ENCODE measurements at regions not wholly inside any gene's neighbourhood (a gene's known extent, or its start where the extent isn't known, plus 50 kb on each side); places are given as distances from the start of the nearest gene placed in this dataset.

DNA sequence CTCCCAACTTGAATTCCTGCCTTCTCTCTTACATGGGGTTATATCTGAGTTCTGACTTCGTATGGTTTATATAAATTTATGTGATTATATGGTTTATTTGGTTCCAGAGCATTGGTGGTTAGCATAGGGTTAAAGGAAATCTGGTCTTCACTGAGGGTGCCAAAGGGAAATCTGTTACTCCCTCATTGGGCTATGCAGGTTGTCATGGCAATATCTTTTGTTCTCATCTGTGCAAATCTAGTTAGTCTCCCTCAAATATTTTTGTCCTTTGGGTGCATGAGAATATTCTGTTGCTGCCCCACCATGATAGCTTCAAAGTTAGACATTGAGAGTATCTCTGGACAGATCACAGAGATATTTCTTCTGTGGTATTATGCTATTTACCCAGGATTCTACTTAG is 71.8 kb upstream of the OTUD4 start:
- Histone ChIP-seq H3K27ac (no peak overlapping the region), H3K9ac (no peak overlapping the region), H3K4me3 (ENCODE audit: low read depth, low read length) (no peak overlapping the region), H3K27me3 (ENCODE audit: control insufficient read depth, insufficient read depth, low read length) (no peaks in the 10 kb centered on the region), H2AFZ (no peak overlapping the region), H3K4me1 (no peaks in the 10 kb centered on the region), H3K4me2 (ENCODE audit: low read length) (no peak overlapping the region), H3K79me2 (no peaks in the 10 kb centered on the region), H3K36me3 (ENCODE audit: control insufficient read depth, insufficient read depth, low read length) (no peaks in the 10 kb centered on the region), H3K9me3 (ENCODE audit: control insufficient read depth, low read length) (no peaks in the 10 kb centered on the region)
- TF ChIP-seq, protein P1, sequence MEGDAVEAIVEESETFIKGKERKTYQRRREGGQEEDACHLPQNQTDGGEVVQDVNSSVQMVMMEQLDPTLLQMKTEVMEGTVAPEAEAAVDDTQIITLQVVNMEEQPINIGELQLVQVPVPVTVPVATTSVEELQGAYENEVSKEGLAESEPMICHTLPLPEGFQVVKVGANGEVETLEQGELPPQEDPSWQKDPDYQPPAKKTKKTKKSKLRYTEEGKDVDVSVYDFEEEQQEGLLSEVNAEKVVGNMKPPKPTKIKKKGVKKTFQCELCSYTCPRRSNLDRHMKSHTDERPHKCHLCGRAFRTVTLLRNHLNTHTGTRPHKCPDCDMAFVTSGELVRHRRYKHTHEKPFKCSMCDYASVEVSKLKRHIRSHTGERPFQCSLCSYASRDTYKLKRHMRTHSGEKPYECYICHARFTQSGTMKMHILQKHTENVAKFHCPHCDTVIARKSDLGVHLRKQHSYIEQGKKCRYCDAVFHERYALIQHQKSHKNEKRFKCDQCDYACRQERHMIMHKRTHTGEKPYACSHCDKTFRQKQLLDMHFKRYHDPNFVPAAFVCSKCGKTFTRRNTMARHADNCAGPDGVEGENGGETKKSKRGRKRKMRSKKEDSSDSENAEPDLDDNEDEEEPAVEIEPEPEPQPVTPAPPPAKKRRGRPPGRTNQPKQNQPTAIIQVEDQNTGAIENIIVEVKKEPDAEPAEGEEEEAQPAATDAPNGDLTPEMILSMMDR (IDR thresholded peaks at IDR 0.05) = no peak

- Histone ChIP-seq H2AFZ (no peak overlapping the region), H3K4me2 (ENCODE audit: low read length) (no peak overlapping the region), H3K27ac (no peak overlapping the region), H3K9me3 (ENCODE audit: control insufficient read depth, low read length) (no peaks in the 10 kb centered on the region), H3K27me3 (ENCODE audit: control insufficient read depth, insufficient read depth, low read length) (no peaks in the 10 kb centered on the region), H3K36me3 (ENCODE audit: control insufficient read depth, insufficient read depth, low read length) (no peaks in the 10 kb centered on the region), H3K9ac (no peak overlapping the region), H3K79me2 (no peaks in the 10 kb centered on the region), H3K4me1 (no peaks in the 10 kb centered on the region), H3K4me3 (ENCODE audit: low read depth, low read length) (no peak overlapping the region)
- TF ChIP-seq, protein P1 (IDR thresholded peaks at IDR 0.05) = no peak
Observed at GRCh38 chr4:145251391-145251790, 71.0 kb upstream of the OTUD4 start.

GRCh38 chr4:145248971-145249370 is 68.6 kb upstream of the OTUD4 start:
- TF ChIP-seq, protein P1 (IDR thresholded peaks at IDR 0.05) = no peak
- Histone ChIP-seq H3K27ac (no peak overlapping the region), H3K36me3 (ENCODE audit: control insufficient read depth, insufficient read depth, low read length) (no peaks in the 10 kb centered on the region), H2AFZ (no peak overlapping the region), H3K4me3 (ENCODE audit: low read depth, low read length) (no peak overlapping the region), H3K9me3 (ENCODE audit: control insufficient read depth, low read length) (no peaks in the 10 kb centered on the region), H3K4me1 (no peaks in the 10 kb centered on the region), H3K4me2 (ENCODE audit: low read length) (no peak overlapping the region), H3K9ac (no peak overlapping the region), H3K79me2 (no peaks in the 10 kb centered on the region), H3K27me3 (ENCODE audit: control insufficient read depth, insufficient read depth, low read length) (no peaks in the 10 kb centered on the region)

DNA sequence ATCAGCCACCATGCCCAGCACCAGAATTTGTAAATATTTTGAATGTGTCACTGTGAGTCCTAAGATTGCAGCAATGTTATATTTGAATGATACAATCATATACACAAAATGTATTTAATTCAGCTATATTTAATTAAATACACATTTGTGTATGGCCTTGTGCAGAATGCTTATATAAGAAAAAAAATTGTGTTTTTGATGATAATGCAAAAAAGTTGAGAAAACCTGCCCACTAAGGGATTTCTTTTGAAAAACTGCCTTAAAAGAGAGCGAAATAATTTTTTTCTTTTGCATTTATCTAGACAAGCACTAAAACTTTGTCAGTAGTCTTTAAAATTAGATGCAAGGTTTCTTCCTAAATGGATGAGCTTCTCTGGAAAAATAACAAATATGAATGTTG is 68.1 kb upstream of the OTUD4 start:
- Histone ChIP-seq H3K36me3 (ENCODE audit: control insufficient read depth, insufficient read depth, low read length) (no peaks in the 10 kb centered on the region), H3K9me3 (ENCODE audit: control insufficient read depth, low read length) (no peaks in the 10 kb centered on the region), H3K27me3 (ENCODE audit: control insufficient read depth, insufficient read depth, low read length) (no peaks in the 10 kb centered on the region), H3K4me1 (no peaks in the 10 kb centered on the region), H3K9ac (no peak overlapping the region), H3K79me2 (no peaks in the 10 kb centered on the region), H3K4me2 (ENCODE audit: low read length) (no peak overlapping the region), H3K27ac (no peak overlapping the region), H2AFZ (no peak overlapping the region), H3K4me3 (ENCODE audit: low read depth, low read length) (no peak overlapping the region)
- TF ChIP-seq, protein P1 (IDR thresholded peaks at IDR 0.05) = no peak

DNA sequence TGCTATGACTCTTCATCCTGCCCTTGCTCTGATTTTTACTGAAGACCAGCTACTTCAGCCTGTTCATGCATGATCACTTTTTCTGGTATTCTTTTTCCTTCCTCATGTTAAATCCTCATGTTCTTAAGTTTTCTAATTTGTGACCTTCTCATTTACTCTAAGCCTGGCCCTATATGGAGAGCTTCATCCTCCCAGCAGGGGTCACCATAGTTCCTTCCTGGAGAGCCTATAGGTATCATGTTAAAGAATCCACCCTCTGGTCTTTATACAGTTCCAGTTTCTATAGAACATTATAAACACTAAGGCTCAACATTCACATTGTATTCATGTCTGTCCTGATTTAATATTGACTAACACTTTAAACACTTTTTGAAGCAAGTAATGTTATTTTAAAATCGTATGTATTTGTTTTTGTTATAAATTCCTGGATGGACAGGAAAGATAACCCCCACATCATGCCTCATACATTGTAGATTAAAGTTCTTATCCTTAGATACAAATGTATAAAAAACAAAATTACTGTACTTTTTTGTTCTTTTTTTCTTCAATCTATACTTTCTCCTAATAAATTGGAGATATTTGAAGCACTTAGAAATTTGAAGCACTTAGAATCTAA is 53.8 kb upstream of the OTUD4 start:
- H3K9ac ChIP-seq = no peak overlapping the region
- no peaks in the 10 kb centered on the region for H3K4me1 ChIP-seq
- no peaks in the 10 kb centered on the region for H3K9me3 ChIP-seq (ENCODE audit: control insufficient read depth, low read length)
- TF ChIP-seq, protein P1 (IDR thresholded peaks at IDR 0.05) = peak; percentile 71
- no peak overlapping the region for H3K4me3 ChIP-seq (ENCODE audit: low read depth, low read length)
- H2AFZ ChIP-seq = no peak overlapping the region
- H3K27me3 ChIP-seq (ENCODE audit: control insufficient read depth, insufficient read depth, low read length) = no peaks in the 10 kb centered on the region
- no peak overlapping the region for H3K27ac ChIP-seq
- H3K4me2 ChIP-seq (ENCODE audit: low read length) = no peak overlapping the region
- H3K36me3 ChIP-seq (ENCODE audit: control insufficient read depth, insufficient read depth, low read length) = no peaks in the 10 kb centered on the region
- H3K79me2 ChIP-seq = no peaks in the 10 kb centered on the region
